ENCODE measurements at regions not wholly inside any gene's neighbourhood (a gene's known extent, or its start where the extent isn't known, plus 50 kb on each side); places are given as distances from the start of the nearest gene placed in this dataset.

- Histone ChIP-seq H2AFZ (ENCODE audit: low read length) (no peak overlapping the region), H3K79me2 (ENCODE audit: control insufficient read depth in 1 of 2, insufficient read depth in 2 of 2, low read length in 2 of 2) (no peaks in the 10 kb centered on the region), H3K9ac (replicated peaks in 1 of 4; ENCODE audit: extremely low read depth in 1 of 4, low read depth in 3 of 4, low read length in 3 of 4) (no peak overlapping the region; a peak in 1 of 7 replicates), H3K79me1 (ENCODE audit: low read depth, low read length) (no peaks in the 10 kb centered on the region), H3K9me3 (ENCODE audit: insufficient read depth in 2 of 2, low read depth in 1 of 2, low read length in 1 of 2) (no peaks in the 10 kb centered on the region), H3K36me3 (ENCODE audit: control insufficient read depth in 2 of 4, insufficient read depth in 4 of 4, low read length in 3 of 4) (no peaks in the 10 kb centered on the region), H2BK12ac (ENCODE audit: low read depth, low read length) (no peak overlapping the region), H3K23ac (ENCODE audit: insufficient read length) (no peak overlapping the region), H3K4me2 (ENCODE audit: insufficient read depth in 1 of 2, low read depth in 2 of 2, low read length in 2 of 2) (no peak overlapping the region), H4K20me1 (replicated peaks in 1 of 2; ENCODE audit: control insufficient read depth in 1 of 2, insufficient read depth in 2 of 2, low read length in 2 of 2) (no peaks in the 10 kb centered on the region), H2BK5ac (ENCODE audit: low read depth, low read length) (no peak overlapping the region), H2BK120ac (replicated peaks; ENCODE audit: low read depth, low read length) (no peak overlapping the region), H3K27ac (ENCODE audit: low read depth, low read length) (no peak overlapping the region), H4K8ac (ENCODE audit: extremely low read depth, insufficient read depth, low read length) (no peak overlapping the region; the same call in 1 of the 2 replicates), H3K18ac (ENCODE audit: extremely low read depth, low read length) (no peak overlapping the region), H3K4me3 (ENCODE audit: extremely low read depth in 1 of 4, insufficient read depth in 2 of 4, low read depth in 3 of 4, low read length in 4 of 4) (no peak overlapping the region), H3K14ac (ENCODE audit: insufficient read length) (no peak overlapping the region), H3K56ac (replicated peaks; ENCODE audit: insufficient read length, low read depth, low read length) (no peak overlapping the region), H3K23me2 (ENCODE audit: low read depth, low read length) (no peaks in the 10 kb centered on the region), H4K5ac (ENCODE audit: insufficient read length, low read depth, low read length) (no peak overlapping the region), H3K4me1 (replicated peaks in 1 of 4; ENCODE audit: control insufficient read depth in 3 of 4, insufficient read depth in 4 of 4, low read length in 3 of 4) (peaks cover 0 to 5% (median 0%) of the 10 kb centered on the region in 4 experiments; a peak in 2 of 7 replicates), H3K4ac (replicated peaks; ENCODE audit: insufficient read length, low read depth, low read length) (no peak overlapping the region), H2BK20ac (ENCODE audit: low read length) (no peak overlapping the region), H2AK5ac (ENCODE audit: low read depth, low read length) (no peak overlapping the region; the same call in 1 of the 2 replicates), H2BK15ac (ENCODE audit: low read length) (no peak overlapping the region), H4K91ac (replicated peaks; ENCODE audit: insufficient read length, low read length) (no peak overlapping the region), H3K27me3 (replicated peaks in 1 of 4; ENCODE audit: control insufficient read depth in 3 of 4, extremely low read depth in 1 of 4, insufficient read depth in 3 of 4, low read length in 3 of 4) (no peaks in the 10 kb centered on the region)
- CTCF ChIA-PET (ENCODE audit: partially characterized antibody), result interaction anchor here (1.5 to 2.7 kb wide), 2 partner anchors 51 to 222 kb away, joined by 5 to 11 read pairs; no protein-coding TSS in a partner anchor
- 89% methylated on average over 21 of the region's 23 CpGs; no CpG with 5 or more reads in 1 of the 2 experiments for WGBS, 2 experiments (ENCODE audit: extremely low coverage in 1 of 2, insufficient coverage in 1 of 2, insufficient read length in 1 of 2, insufficient replicate concordance in 2 of 2, low coverage in 1 of 2, low lambda C conversion rate in 2 of 2, missing lambda C conversion rate in 1 of 2)
- FAIRE-seq (no peak), DNase-seq (ENCODE audit: low read depth in 1 of 2, low spot score in 2 of 2) (no peak)
- POLR2A ChIA-PET (ENCODE audit: partially characterized antibody), result interaction anchor here (0.8 to 1.3 kb wide), 3 partner anchors 33 to 196 kb away, joined by 3 read pairs; no protein-coding TSS in a partner anchor
- TF ChIP-seq SP1 (IDR thresholded peaks at IDR 0.05; ENCODE audit: low read depth, low read length) (no peak), RAD21 (IDR thresholded peaks at IDR 0.05 in 1 of 2, conservative IDR thresholded peaks at IDR 0.05 in 1 of 2; ENCODE audit: low read depth in 2 of 2, low read length in 2 of 2) (no peak), PHF8 (conservative IDR thresholded peaks at IDR 0.05; ENCODE audit: low read depth, low read length) (no peak), SIRT6 (IDR thresholded peaks at IDR 0.05; ENCODE audit: low read length) (no peak)
Observed at GRCh38 chr9:134221273-134222017, 57.1 kb upstream of the RNU6ATAC start.
